B cell (primary cell): ENCODE measurements at regions not wholly inside any gene's neighbourhood (a gene's known extent, or its start where the extent isn't known, plus 50 kb on each side); places are given as distances from the start of the nearest gene placed in this dataset.

Experiments
- ATAC-seq: fragments of 200-7000 bp; cut with Tn5 transposase; one replicate; pipeline ENCODE4 v1.10.0; 2021; ENCODE audit warnings: low read depth, mild to moderate bottlenecking, moderate number of reproducible peaks, moderate library complexity
- CTCF ChIA-PET: fragments of 350-600 bp; sonication (Branson Sonifier 250); formaldehyde crosslinking; loops from one replicate; lab custom pipeline; 2021; ENCODE audit warnings: antibody characterized with exemption, inconsistent platforms; lab: Charles Lee
- POLR2A ChIA-PET: fragments of 350-600 bp; sonication (Branson Sonifier 250); formaldehyde crosslinking; loops from one replicate; lab custom pipeline; 2021; ENCODE audit warnings: antibody characterized with exemption; lab: Charles Lee
- DNase-seq: peaks from one replicate; pipeline ENCODE4 v3.0.0; 2013
- H2AFZ ChIP-seq: 2 replicates; pipeline ENCODE4 v1.6.1; 2012; ENCODE audit warnings: mild to moderate bottlenecking, low read depth, low read length; ENCODE audit not compliant: insufficient read depth, poor library complexity, severe bottlenecking
- H3K27ac ChIP-seq, 2 donors: 1 replicate in 1 of 2; 2 replicates in 1 of 2; pipeline ENCODE4 v1.5.1; 2012 to 2013; ENCODE audit warnings: low read length in 2 of 2, mild to moderate bottlenecking in 2 of 2, moderate library complexity in 1 of 2
- H3K27me3 ChIP-seq, 4 experiments: fragments of 200-600 bp in 1 of 4; sonication (generic) in 1 of 4; replicated peaks in 1 of 4; 1 replicate in 2 of 4; 2 replicates in 2 of 4; pipeline versions ENCODE4 v1.6.1 to v1.7.0; 2013 to 2016; ENCODE audit warnings: low read length in 3 of 4, mild to moderate bottlenecking in 2 of 4, mixed read lengths in 1 of 4, moderate library complexity in 1 of 4; ENCODE audit not compliant: insufficient read depth in 4 of 4, control insufficient read depth in 3 of 4; ENCODE audit errors: control extremely low read depth in 1 of 4
- H3K36me3 ChIP-seq, 2 experiments: replicated peaks in 1 of 2; 1 replicate in 1 of 2; 2 replicates in 1 of 2; pipeline versions ENCODE4 v1.6.1 to v1.7.1; 2013; ENCODE audit warnings: low read length in 1 of 2; ENCODE audit not compliant: insufficient read depth in 2 of 2, control insufficient read depth in 1 of 2; ENCODE audit errors: control extremely low read depth in 1 of 2, extremely low read depth in 1 of 2
- H3K4me1 ChIP-seq, 2 donors: fragments of 200-600 bp in 1 of 2; sonication (generic) in 1 of 2; 1 replicate in 1 of 2; 2 replicates in 1 of 2; pipeline versions ENCODE4 v1.5.1 to v1.6.1; 2013 to 2017; ENCODE audit warnings: low read length in 2 of 2; ENCODE audit not compliant: control insufficient read depth in 2 of 2, insufficient read depth in 2 of 2
- H3K4me2 ChIP-seq: replicated peaks from 2 replicates; pipeline ENCODE3; 2012; ENCODE audit warnings: mild to moderate bottlenecking, low read depth, low read length; ENCODE audit not compliant: poor library complexity, severe bottlenecking
- H3K4me3 ChIP-seq, 5 experiments: fragments of 200-600 bp in 1 of 5; sonication (generic) in 1 of 5; 1 replicate in 3 of 5; 2 replicates in 2 of 5; pipeline versions ENCODE4 v1.5.1 to v1.7.0; 2011 to 2016; ENCODE audit warnings: low read length in 4 of 5, mild to moderate bottlenecking in 4 of 5, low read depth in 2 of 5, control low read depth in 1 of 5, moderate library complexity in 1 of 5; ENCODE audit not compliant: insufficient read depth in 1 of 5; ENCODE audit errors: control extremely low read depth in 1 of 5, extremely low read depth in 1 of 5
- H3K79me2 ChIP-seq: fragments of 200-600 bp; sonication (generic); one replicate; pipeline ENCODE4 v1.6.0; 2016; ENCODE audit warnings: low read length; ENCODE audit not compliant: control insufficient read depth, insufficient read depth
- H3K9ac ChIP-seq: fragments of 200-600 bp; sonication (generic); 2 replicates; pipeline ENCODE4 v1.6.1; 2017; ENCODE audit warnings: mild to moderate bottlenecking, low read length, moderate library complexity
- H3K9me3 ChIP-seq, 3 donors: one replicate each; pipeline versions ENCODE4 v1.6.1 to v1.7.1; 2013; ENCODE audit warnings: low read length in 2 of 3; ENCODE audit not compliant: control insufficient read depth in 2 of 3, insufficient read depth in 1 of 3; ENCODE audit errors: control extremely low read depth in 1 of 3
- H4K20me1 ChIP-seq: 2 replicates; pipeline ENCODE4 v1.6.0; 2012; ENCODE audit warnings: mild to moderate bottlenecking, low read length; ENCODE audit not compliant: insufficient read depth, control insufficient read depth, poor library complexity, severe bottlenecking
- H3K27ac Mint-ChIP-seq: one replicate; pipeline ENCODE4 v1.8.0; 2021; ENCODE audit warnings: mixed read lengths
- H3K27me3 Mint-ChIP-seq: one replicate; pipeline ENCODE4 v1.8.0; 2021; ENCODE audit warnings: mixed read lengths
- H3K4me1 Mint-ChIP-seq: one replicate; pipeline ENCODE4 v1.8.0; 2021; ENCODE audit warnings: mixed read lengths
- H3K4me3 Mint-ChIP-seq: one replicate; pipeline ENCODE4 v1.8.0; 2021; ENCODE audit warnings: mixed read lengths
- H3K9me3 Mint-ChIP-seq: one replicate; pipeline ENCODE4 v1.8.0; 2022; ENCODE audit warnings: mixed read lengths; ENCODE audit not compliant: insufficient read depth
- CTCF ChIP-seq: fragments of 200-600 bp; IDR thresholded peaks from one replicate; pipeline ENCODE4 v1.8.0; 2022; ENCODE audit warnings: antibody characterized with exemption, mild to moderate bottlenecking
- EZH2 ChIP-seq: IDR thresholded peaks from 2 replicates; pipeline ENCODE4 v1.6.1; 2012; ENCODE audit warnings: borderline replicate concordance, low read depth, mild to moderate bottlenecking, moderate library complexity, low read length; ENCODE audit not compliant: insufficient read depth, poor library complexity, severe bottlenecking
- WGBS: methylation state at CpG from one replicate; pipeline ENCODE4 v1.1.5; 2013; ENCODE audit warnings: missing lambda C conversion rate; ENCODE audit not compliant: insufficient coverage; 5-methylcytosine and 5-hydroxymethylcytosine counted together
- intact Hi-C: fragments of 100-400 bp; cut with micrococcal nuclease; formaldehyde crosslinking; loops from one replicate; pipeline ENCODE4 v1.10.0; 2022

GRCh38 chr3:117235304-117235703 is 525.7 kb downstream of the TUSC7 start:
- H3K9me3 ChIP-seq: no peaks in the 10 kb centered on the region
- no peak overlapping the region for H3K9ac ChIP-seq
- Mint-ChIP-seq H3K4me1 (no peaks in the 10 kb centered on the region), H3K4me3 (no peak overlapping the region), H3K27me3 (no peaks in the 10 kb centered on the region), H3K27ac (no peak overlapping the region), H3K9me3 (no peaks in the 10 kb centered on the region)
- POLR2A ChIA-PET: no interaction called here
- H3K4me1 ChIP-seq: no peaks in the 10 kb centered on the region
- CTCF ChIA-PET: no interaction called here
- no peak for DNase-seq
- TF ChIP-seq CTCF: no peak
- TF ChIP-seq EZH2: no peak
- H3K27me3 ChIP-seq: no peaks in the 10 kb centered on the region
- intact Hi-C loops: no loop called here
- H3K79me2 ChIP-seq: no peaks in the 10 kb centered on the region
- H3K4me2 ChIP-seq: no peak overlapping the region
- no peak overlapping the region for H2AFZ ChIP-seq
- no peak overlapping the region for H3K27ac ChIP-seq
- H3K4me3 ChIP-seq: no peak overlapping the region
- WGBS: 90% methylated on average over 1 of the region's 1 CpG
- no peaks in the 10 kb centered on the region for H4K20me1 ChIP-seq
- no peaks in the 10 kb centered on the region for H3K36me3 ChIP-seq
- no peak for ATAC-seq

GRCh38 chr3:117238806-117239205 is 529.2 kb downstream of the TUSC7 start:
- Histone ChIP-seq H3K4me3 (no peak overlapping the region), H3K4me2 (no peak overlapping the region), H3K36me3 (no peaks in the 10 kb centered on the region), H3K79me2 (no peaks in the 10 kb centered on the region), H3K4me1 (no peaks in the 10 kb centered on the region), H4K20me1 (no peaks in the 10 kb centered on the region), H2AFZ (no peak overlapping the region), H3K9me3 (no peaks in the 10 kb centered on the region), H3K9ac (no peak overlapping the region), H3K27me3 (no peaks in the 10 kb centered on the region), H3K27ac (no peak overlapping the region)
- 74% methylated on average over 3 of the region's 3 CpGs for WGBS
- H3K27me3 Mint-ChIP-seq: no peaks in the 10 kb centered on the region
- H3K27ac Mint-ChIP-seq: no peak overlapping the region
- CTCF ChIA-PET: no interaction called here
- TF ChIP-seq CTCF: no peak
- intact Hi-C loops: no loop called here
- DNase-seq (no peak), ATAC-seq (no peak)
- H3K4me1 Mint-ChIP-seq: peaks cover under 1% of the 10 kb centered on the region
- POLR2A ChIA-PET: no interaction called here
- no peaks in the 10 kb centered on the region for H3K9me3 Mint-ChIP-seq
- H3K4me3 Mint-ChIP-seq: no peak overlapping the region
